ENCODE measurements at regions not wholly inside any gene's neighbourhood (a gene's known extent, or its start where the extent isn't known, plus 50 kb on each side); places are given as distances from the start of the nearest gene placed in this dataset.

GRCh38 chr18:29711932-29712331 lies 1330.6 kb downstream of the DSC3 start:
- TF ChIP-seq POLR2A (IDR thresholded peaks at IDR 0.05): no peak
- TF ChIP-seq CTCF (IDR thresholded peaks at IDR 0.05): no peak
- WGBS, 2 donors: 84 to 85% methylated on average over 8 of the region's 8 CpGs
- intact Hi-C loops (cut with DNase I; ENCODE audit: low total_unique reads): no loop called here
- no peak overlapping the region for H3K4me3 ChIP-seq (ENCODE audit: low read depth, poor library complexity, severe bottlenecking)
- no peak for DNase-seq (ENCODE audit: low spot score in 2 of 2)

- intact Hi-C loops (cut with DNase I; ENCODE audit: low total_unique reads): no loop called here
Measured at GRCh38 chr18:29693334-29693733, 1349.2 kb downstream of the DSC3 start.

GRCh38 chr18:29681578-29681977 lies 1361.0 kb downstream of the DSC3 start:
- WGBS, 2 donors: 78 to 85% methylated on average over 4 of the region's 4 CpGs
- TF ChIP-seq CTCF (IDR thresholded peaks at IDR 0.05) (no peak), POLR2A (IDR thresholded peaks at IDR 0.05) (no peak)
- H3K4me3 ChIP-seq (ENCODE audit: low read depth, poor library complexity, severe bottlenecking): no peak overlapping the region
- no peak for DNase-seq (ENCODE audit: low spot score in 2 of 2)
- intact Hi-C loops (cut with DNase I; ENCODE audit: low total_unique reads): no loop called here

More at GRCh38 chr18:29693334-29693733, 1349.2 kb downstream of the DSC3 start:
- no peak for DNase-seq (ENCODE audit: low spot score in 2 of 2)
- WGBS, 2 donors: 91 to 94% methylated on average over 1 of the region's 1 CpG
- TF ChIP-seq CTCF (IDR thresholded peaks at IDR 0.05) (no peak), POLR2A (IDR thresholded peaks at IDR 0.05) (no peak)
- H3K4me3 ChIP-seq (ENCODE audit: low read depth, poor library complexity, severe bottlenecking): no peak overlapping the region

GRCh38 chr18:29664278-29665036 lies 1378.1 kb downstream of the DSC3 start:
- intact Hi-C loops (cut with DNase I; ENCODE audit: low total_unique reads): no loop called here
- TF ChIP-seq CTCF (IDR thresholded peaks at IDR 0.05): no peak
- no peak for TF ChIP-seq POLR2A (IDR thresholded peaks at IDR 0.05)
- no peak for DNase-seq (ENCODE audit: low spot score in 2 of 2)
- H3K4me3 ChIP-seq (ENCODE audit: low read depth, poor library complexity, severe bottlenecking): no peak overlapping the region
- WGBS, 2 donors: 15 to 16% methylated on average over 4 of the region's 4 CpGs

GRCh38 chr18:29661924-29662323 lies 1380.6 kb downstream of the DSC3 start:
- TF ChIP-seq CTCF (IDR thresholded peaks at IDR 0.05) (no peak), POLR2A (IDR thresholded peaks at IDR 0.05) (no peak)
- intact Hi-C loops (cut with DNase I; ENCODE audit: low total_unique reads): no loop called here
- H3K4me3 ChIP-seq (ENCODE audit: low read depth, poor library complexity, severe bottlenecking): no peak overlapping the region
- DNase-seq (ENCODE audit: low spot score in 2 of 2): no peak
- 76 to 77% methylated on average over 3 of the region's 3 CpGs for WGBS, 2 donors

- WGBS, 2 donors: 76 to 84% methylated on average over 1 of the region's 1 CpG
- no peak for DNase-seq (ENCODE audit: low spot score in 2 of 2)
- intact Hi-C loops (cut with DNase I; ENCODE audit: low total_unique reads): no loop called here
- no peak overlapping the region for H3K4me3 ChIP-seq (ENCODE audit: low read depth, poor library complexity, severe bottlenecking)
- TF ChIP-seq POLR2A (IDR thresholded peaks at IDR 0.05): no peak
- no peak for TF ChIP-seq CTCF (IDR thresholded peaks at IDR 0.05)
Measured at GRCh38 chr18:29660777-29661176, 1381.8 kb downstream of the DSC3 start.

Data from lower leg skin (tissue), 4 donors.